Astrocyte (in vitro differentiated cells and primary cell): ENCODE measurements at regions not wholly inside any gene's neighbourhood (a gene's known extent, or its start where the extent isn't known, plus 50 kb on each side); places are given as distances from the start of the nearest gene placed in this dataset.

Experiments
- CTCF ChIP-seq: IDR thresholded peaks from 2 replicates; pipeline ENCODE4 v1.5.1; 2011; ENCODE audit warnings: low read depth, mild to moderate bottlenecking, inconsistent platforms, low read length, moderate library complexity; ENCODE audit not compliant: insufficient read depth
- EZH2 ChIP-seq: IDR thresholded peaks from 2 replicates; pipeline ENCODE4 v1.6.1; 2012; ENCODE audit warnings: mild to moderate bottlenecking, low read length, inconsistent platforms; ENCODE audit not compliant: insufficient read depth

DNA sequence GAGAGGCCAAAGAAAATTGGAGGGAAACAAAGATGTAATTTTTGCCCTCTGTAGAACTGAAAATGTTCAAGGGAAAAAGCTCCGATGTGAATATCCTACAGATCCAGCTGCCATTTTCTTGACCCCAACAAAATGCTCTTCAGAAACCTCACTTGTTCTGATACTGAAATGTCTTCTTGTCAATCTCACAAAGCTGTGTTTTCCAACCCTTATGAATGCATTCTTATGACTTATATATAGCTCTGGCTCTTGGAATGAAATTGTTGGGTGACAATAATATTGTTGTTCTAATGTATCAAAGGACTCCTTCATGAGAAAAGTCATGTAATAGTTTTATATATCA, 157.1 kb upstream of the TGFBR2 start:
- TF ChIP-seq CTCF = no peak
- TF ChIP-seq EZH2 = no peak
